ENCODE measurements at regions not wholly inside any gene's neighbourhood (a gene's known extent, or its start where the extent isn't known, plus 50 kb on each side); places are given as distances from the start of the nearest gene placed in this dataset.

- TF ChIP-seq ZBTB40 (IDR thresholded peaks at IDR 0.05): no peak
- no peak for TF ChIP-seq ZBTB40 (CRISPR knock-in tag; IDR thresholded peaks at IDR 0.05)
- no peak for TF ChIP-seq ATF1 (CRISPR knock-in tag; IDR thresholded peaks at IDR 0.05)
- no peak for TF ChIP-seq ATF1 (tag; IDR thresholded peaks at IDR 0.05)
- no peak for TF ChIP-seq HBP1 (CRISPR knock-in tag; IDR thresholded peaks at IDR 0.05)
- no peak for TF ChIP-seq ZNF551 (CRISPR knock-in tag; IDR thresholded peaks at IDR 0.05)
- no peak for TF ChIP-seq NFATC3 (IDR thresholded peaks at IDR 0.05)
- TF ChIP-seq LEF1 (IDR thresholded peaks at IDR 0.05): no peak
- TF ChIP-seq E2F8 (IDR thresholded peaks at IDR 0.05; ENCODE audit: low read depth, partially characterized antibody): no peak
- no peak for TF ChIP-seq ZBTB1 (CRISPR knock-in tag; IDR thresholded peaks at IDR 0.05; ENCODE audit: borderline replicate concordance, low read depth)
- TF ChIP-seq TSC22D4 (tag; IDR thresholded peaks at IDR 0.05): no peak
- no peak for TF ChIP-seq ZNF583 (CRISPR knock-in tag; IDR thresholded peaks at IDR 0.05)
- TF ChIP-seq CREBBP (IDR thresholded peaks at IDR 0.05; ENCODE audit: low read depth, low read length): no peak
Observed at GRCh38 chr20:18973529-18974173, 160.1 kb downstream of the SCP2D1 start (continued).
